H1 (cell line): ENCODE measurements at regions not wholly inside any gene's neighbourhood (a gene's known extent, or its start where the extent isn't known, plus 50 kb on each side); places are given as distances from the start of the nearest gene placed in this dataset.

Experiments used
- NRF1 ChIP-seq: IDR thresholded peaks from 2 replicates; pipeline ENCODE4 v1.6.1; 2011; ENCODE audit warnings: mild to moderate bottlenecking, low read depth, low read length, improper control_type of control experiment

GRCh38 chr7:96527133-96527827, 182.4 kb downstream of the SEM1 start (continued):
- no peak for TF ChIP-seq NRF1
